Urothelium cell line (cell line): ENCODE measurements at regions not wholly inside any gene's neighbourhood (a gene's known extent, or its start where the extent isn't known, plus 50 kb on each side); places are given as distances from the start of the nearest gene placed in this dataset.
A peak's percentile ranks its signal among the peaks of the same experiment; 100 is the strongest.
"Not testable (repeated sequence)": the region's sequence is repeated elsewhere in the genome, so short reads cannot be mapped to it uniquely, and the experiment has no call there.

ENCODE experiments used
- DNase-seq: peaks from one replicate; pipeline ENCODE4 v3.0.0; 2011; ENCODE audit warnings: low spot score, mixed read lengths
- FAIRE-seq: peaks from 2 replicates; lab custom pipeline; 2011; peaks lifted over from hg19 to GRCh38; lab: Jason Lieb, UNC

DNA sequence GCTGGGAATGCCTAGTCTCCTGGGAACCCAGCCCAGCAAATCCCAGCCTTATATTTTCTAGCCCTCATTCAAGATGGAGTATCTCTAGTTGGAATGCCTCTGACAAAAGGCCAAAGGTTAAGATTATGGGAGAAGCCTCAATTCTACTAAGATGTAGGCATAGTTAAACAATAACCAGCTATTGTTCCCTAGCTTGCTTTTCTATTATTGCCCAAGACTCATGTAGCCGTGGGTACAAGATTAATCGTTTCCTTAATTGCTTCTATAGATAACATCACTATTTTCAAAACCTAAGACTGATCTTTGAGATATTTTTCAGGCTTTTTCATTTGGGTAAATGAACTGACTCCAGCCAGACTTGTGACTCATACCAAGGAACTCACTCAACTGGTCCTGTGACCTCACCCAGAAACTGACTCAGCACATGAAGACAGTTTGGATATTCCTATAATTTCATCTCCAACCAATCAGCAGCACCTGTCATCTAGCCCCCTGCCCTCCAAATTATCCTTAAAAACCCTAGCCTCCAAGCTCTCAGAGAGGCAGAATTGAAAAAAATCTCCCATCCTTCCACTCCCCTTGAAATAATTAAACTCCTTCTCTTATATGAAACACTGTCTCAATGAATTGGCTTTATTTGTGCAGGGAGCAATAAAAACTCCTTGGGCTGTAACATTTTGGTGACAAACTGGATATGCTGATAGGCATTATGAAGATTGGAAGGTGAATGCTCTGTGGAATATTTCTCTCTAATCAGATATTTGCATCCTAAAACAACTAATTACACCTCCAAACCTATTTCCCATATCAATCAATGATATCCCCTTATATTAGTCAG lies 589.0 kb downstream of the C12orf50 start:
- DNase-seq (peak; percentile 33), FAIRE-seq (no peak)

DNA sequence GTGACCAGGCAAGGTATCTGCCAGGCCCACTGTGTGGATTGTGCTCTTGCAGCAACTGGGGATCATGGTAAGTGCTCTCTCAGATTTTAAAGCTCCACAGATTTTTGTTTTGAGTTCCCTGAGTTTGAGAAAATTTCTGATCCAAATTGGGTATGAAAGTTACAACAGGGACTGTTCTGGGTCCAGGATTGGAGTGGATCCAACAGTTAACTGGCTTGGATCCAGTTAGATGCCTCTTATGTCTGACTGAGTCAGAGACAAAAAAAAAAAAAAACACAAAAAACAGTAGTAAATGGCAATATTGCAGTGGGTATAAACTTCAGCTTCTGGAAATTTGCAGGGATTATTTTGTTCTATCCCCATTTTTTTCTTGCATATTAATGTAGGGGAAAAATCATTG lies 598.8 kb downstream of the C12orf50 start:
- FAIRE-seq (no peak), DNase-seq (no peak)

DNA sequence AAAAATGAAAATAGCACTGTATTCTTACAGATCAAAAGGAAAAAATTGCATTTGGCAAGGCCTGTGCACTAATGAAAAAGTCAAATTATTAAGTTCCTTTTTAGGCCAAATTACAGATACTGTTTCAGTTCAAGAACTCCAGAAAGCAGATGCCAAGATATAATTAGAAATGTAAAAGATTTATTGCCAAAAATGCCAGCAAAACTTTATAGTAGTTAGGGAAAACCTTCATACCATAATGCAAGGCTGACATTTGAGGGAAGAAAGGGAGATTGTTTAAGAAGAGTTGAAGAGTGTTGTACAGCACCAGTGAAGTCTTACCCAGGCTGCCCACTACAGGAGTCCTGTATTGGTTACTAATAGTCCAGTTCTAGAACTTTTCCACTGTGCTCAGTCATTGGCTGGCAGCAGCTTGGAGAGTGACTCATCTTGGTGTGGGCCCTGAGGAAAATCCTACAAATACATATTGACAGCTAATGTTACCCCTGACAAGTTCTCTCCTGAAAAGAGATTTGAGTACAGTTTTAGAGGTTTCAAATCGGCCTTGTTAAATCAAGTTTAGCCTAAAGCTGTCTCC lies 600.4 kb downstream of the C12orf50 start:
- no peak for FAIRE-seq
- peak; percentile 10 for DNase-seq

DNA sequence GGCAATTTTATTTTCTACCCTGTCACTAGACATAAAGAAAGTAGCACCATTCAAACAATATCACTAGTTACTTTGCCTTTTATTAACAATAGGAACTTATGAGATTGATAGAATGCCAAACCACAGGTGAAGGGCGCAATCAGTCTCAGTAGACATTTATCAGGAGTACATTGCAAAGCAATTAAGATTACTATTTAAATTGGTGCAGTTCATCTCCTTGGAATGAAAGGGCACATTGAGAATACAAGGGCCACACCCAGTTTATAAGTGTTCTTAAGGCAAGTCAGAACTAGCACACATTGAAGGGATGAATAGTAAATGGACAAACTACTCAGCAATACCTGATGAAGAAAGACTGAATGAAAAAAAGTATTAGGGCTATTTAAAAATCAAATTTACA lies 601.4 kb downstream of the C12orf50 start:
- FAIRE-seq (no peak), DNase-seq (no peak)

DNA sequence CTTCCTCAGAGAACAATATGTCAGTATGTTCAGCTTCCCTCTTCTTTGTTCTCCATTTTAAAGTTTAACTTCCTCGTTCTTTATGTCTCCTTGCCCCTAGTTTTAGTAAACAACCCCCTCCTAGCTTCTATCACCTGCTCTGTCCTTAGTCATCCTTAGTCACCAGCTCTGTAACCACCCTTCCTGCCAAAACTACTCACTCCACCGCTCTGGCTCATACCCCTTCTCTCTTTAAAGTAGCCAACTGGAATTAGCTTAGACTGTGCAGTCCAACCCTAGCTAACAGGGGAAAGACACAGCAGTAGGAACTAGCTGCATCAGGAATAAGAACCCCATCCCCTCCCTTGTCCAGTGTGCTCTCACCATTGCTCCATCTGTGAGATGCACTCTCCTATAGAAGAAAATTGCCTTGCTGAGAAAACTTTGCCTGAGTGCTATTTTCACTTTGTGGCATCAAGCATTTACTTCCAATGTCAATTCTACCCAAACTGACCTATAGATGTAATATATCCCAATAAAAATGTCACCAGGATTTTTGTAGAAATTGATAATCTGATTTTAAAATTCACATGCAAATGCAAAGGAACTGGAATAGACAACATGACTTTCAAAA lies 603.2 kb downstream of the C12orf50 start:
- DNase-seq = peak; percentile 9
- no peak for FAIRE-seq

DNA sequence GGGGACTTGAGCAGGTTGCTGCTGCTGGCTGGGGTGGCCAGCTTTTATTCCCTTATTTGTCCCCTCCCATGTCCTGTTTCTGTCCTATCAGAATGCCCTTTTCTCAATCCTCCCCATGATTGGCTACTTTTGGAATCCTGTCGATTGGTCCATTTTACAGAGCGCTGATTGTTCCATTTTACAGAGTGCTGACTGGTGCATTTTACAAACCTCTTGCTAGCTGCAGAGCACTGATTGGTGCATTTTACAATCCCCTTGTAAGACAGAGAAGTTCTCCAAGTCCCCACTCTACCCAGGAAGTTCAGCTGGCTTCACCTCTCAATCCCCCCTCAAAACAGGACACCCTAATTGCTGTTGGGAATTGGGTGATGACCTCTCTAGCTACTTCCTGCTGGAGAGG lies 608.0 kb downstream of the C12orf50 start:
- not testable (repeated sequence) for FAIRE-seq, DNase-seq

DNA sequence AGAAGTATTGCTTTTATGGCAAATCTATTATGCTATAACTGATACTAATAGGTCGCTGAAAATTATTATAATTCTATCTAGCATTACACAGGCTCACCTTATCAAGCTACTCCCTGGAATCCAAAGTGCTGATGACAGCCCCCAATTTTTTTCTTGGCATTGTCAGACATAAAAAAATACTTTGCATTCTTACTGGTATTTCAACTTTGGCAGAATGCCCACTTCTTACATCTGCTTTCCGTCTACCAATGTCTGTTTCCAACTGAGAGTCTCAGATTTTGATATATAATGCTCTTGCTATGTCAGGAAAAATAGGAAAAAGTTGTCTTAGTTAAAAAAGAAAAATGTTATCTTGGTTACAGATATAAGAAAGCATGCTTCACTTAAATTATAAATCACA lies 615.4 kb downstream of the C12orf50 start:
- FAIRE-seq (no peak), DNase-seq (peak; percentile 14)

DNA sequence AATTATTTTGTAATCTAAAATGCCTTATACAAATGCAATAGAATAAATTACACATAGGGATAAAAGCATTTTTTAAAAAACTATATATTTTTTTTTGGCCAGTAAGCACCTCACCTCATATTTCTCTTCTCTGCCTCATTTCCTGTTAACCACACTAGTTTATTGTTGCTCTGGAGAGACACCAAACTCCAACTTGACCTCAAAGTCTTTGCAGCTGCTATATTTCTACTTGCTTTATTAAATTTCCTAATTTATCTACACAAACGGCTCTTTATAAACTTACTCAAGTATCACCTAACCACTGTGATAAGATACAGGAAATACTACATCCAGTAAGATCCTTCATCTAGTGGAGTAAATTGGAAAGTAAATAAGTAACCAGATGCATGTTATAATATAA lies 622.3 kb downstream of the C12orf50 start:
- no peak for FAIRE-seq
- DNase-seq = no peak

DNA sequence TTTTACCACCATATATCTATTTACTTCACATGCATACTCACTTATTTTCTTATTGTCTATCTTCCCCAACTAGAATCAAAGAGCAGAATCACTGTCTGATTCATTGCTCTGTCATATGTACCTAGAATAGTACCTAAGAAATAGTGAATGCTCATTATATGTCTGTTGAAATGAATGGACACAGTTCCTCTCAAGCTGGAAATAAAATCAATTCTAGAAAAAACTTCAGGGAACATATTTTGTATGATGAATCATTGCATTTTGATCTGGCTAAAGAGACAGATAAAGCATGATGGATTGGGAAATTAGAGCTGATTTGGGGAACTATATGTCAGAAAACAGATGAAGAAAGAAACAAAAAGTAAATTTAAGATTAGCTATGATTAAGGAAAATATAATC lies 623.3 kb downstream of the C12orf50 start:
- FAIRE-seq = no peak

DNA sequence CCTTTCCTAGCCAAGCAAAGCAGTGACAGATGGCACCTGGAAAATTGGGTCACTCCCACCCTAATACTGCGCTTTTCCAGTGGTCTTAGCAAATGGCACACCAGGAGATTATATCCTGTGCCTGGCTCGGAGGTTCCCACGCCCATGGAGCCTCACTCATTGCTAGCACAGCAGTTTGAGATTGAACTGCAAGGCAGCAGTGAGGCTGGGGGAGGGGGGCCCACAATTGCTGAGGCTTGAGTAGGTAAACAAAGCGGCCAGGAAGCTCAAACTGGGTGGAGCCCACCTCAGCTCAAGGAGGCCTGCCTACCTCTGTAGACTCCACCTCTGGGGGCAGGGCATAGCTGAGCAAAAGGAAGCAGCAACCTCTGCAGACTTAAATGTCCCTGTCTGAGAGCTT lies 635.0 kb downstream of the C12orf50 start:
- not testable (repeated sequence) for DNase-seq, FAIRE-seq

More for the DNA sequence above, 623.3 kb downstream of the C12orf50 start:
- no peak for DNase-seq

DNA sequence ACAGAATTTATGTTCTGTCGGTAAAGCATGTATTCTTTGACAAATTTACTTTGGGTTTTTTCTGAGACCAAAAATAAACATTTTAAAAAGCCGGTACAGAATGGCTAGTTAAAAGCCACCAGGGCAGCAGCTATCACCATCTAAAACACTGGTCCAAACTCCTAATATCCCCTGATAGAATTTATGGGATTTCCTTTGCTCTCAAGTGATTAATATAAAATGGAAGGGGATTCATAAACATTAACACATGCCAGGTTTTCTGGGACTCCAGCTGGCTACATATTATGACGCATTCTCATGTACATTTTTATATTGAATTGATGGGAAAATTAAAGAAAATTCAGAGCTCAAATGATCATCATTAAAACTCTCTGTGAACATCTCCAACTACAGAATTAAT lies 640.8 kb downstream of the C12orf50 start:
- FAIRE-seq (no peak), DNase-seq (no peak)

DNA sequence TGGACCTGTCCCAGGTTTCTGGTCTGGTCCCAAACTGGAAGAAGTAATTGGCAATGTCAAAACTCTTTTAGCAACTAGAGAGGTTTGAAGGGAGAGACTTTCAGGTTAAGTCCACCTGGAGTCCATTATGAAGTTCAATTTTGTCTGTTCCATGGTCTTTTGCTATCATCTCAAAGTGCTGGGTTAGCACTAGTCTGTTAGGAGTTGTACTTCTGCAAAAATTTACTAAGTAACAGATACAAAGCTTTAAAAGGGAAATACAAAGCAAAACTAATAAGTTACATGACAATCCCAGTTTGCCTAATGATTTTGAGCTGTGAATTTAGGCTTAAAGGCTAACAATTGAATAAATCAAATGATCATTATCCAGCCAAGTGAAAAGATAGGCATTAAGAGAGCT lies 643.9 kb downstream of the C12orf50 start:
- DNase-seq (no peak), FAIRE-seq (no peak)

DNA sequence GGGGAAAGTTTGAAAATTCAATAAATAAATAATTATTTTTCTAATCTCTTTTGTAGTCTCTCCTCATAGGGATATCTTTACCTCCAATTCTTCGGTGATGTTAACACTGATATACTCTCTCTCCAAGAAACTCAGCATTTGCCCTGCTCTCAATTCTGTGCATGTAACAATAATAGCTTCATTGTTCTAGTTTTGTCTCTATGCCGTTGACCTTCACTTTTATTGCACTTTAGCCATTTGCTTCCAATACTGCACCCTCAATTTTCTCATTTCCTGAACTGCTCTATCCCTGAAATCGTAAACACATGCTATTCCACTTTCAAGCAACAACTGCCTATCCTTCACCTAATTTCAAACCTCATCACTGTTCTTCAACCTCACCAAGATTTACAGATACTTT lies 645.0 kb downstream of the C12orf50 start:
- FAIRE-seq (no peak), DNase-seq (no peak)

DNA sequence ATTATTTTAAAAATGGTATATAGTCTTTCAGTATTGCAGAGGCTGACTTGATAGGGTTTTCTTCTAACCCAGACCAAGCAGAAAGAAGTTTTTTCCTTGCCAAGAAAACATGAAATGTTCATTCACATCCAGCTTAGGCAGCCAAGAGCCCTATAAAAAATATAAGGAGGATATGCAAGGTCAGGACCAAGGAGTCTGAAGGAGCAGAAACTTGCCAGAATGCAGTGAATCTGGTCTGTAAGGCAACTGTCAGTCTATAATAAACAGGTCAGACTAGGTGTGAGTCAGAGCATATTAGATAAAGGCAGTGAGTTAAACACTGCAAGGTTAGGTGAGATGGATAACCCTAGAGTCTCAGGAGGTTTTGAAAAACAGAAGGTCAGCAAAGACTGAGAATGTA lies 645.5 kb downstream of the C12orf50 start:
- DNase-seq (peak; percentile 0), FAIRE-seq (no peak)

DNA sequence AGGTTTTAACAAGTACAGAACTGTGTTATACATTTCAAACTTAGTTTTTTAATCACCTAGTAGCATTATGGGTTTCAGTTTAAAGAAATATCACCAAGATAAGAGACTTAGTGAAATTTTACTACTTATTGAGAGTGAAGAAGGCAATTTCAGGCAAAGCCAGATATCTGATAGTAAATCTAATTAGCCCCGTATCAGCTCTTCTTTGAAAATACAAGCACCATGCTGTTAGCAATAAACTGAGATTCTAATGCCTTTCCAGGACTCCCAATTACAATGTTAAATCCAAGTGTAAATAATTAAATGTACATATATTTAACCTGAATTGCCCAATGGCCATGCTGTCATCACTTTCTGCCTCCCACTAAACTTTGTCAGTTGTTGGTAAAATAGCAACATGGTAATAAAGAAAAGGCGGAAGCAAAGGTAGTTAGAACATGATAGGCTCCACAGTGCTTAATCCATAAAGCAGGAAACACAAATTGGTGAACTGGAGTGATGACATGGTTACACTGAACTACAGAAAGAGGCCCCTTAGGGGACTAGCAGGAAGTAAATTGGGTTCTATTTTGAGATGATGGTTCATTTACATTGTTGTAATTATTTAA lies 646.1 kb downstream of the C12orf50 start:
- no peak for FAIRE-seq
- DNase-seq = no peak

DNA sequence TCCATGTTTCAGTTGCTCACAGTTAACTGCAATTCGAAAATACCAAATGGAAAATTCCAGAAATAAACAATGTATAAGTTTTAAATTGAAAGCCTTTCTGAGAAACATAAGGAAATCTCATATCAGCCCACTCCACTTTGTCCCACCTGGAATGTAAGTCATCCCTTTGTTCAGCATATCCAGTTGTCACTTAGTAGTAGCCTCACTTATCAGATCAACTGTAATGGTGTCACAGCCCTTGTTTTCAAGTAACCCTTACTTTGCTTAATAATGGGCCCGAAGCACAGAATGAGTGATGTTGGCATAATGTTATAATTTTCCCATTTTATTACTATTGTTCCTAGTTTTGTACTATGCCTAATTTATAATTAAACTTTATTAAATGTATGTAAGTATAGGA lies 646.8 kb downstream of the C12orf50 start:
- no peak for DNase-seq
- FAIRE-seq = no peak

DNA sequence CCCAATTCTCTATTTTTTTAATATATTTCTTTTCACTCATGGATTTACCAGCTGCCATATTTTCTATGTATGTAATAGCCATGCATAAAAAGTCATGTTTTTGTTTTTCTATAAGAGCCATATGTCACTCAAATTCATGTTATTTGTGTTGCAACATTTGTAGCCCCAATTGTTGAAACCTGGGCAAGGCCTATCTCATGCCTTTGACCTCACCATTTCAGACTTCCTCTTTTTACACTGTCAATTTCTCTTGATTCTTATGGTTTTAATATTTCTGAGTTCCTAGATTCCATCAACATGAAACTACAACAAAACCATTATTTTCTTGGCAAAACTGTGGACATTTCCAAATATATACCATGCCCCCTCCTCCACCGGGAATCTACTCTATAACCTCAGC lies 647.5 kb downstream of the C12orf50 start:
- no peak for FAIRE-seq
- DNase-seq = no peak

DNA sequence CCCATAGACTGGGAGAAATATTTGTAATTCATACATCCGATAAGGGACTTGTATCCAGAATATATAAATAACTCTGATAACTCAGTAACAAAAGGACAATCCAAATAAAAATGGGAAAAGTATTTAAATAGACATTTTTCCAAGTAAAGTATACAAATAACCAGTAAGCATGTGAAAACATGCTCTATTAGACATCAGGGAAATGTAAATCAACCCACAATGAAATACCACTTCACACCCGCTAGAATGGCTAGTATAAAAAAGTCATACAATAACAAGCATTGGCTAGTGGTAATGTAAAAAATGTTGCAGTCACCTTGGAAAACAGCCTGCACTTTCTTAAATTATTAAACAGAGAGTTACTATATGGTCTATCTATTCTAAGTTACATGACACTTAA lies 650.7 kb downstream of the C12orf50 start:
- no peak for DNase-seq
- no peak for FAIRE-seq

DNA sequence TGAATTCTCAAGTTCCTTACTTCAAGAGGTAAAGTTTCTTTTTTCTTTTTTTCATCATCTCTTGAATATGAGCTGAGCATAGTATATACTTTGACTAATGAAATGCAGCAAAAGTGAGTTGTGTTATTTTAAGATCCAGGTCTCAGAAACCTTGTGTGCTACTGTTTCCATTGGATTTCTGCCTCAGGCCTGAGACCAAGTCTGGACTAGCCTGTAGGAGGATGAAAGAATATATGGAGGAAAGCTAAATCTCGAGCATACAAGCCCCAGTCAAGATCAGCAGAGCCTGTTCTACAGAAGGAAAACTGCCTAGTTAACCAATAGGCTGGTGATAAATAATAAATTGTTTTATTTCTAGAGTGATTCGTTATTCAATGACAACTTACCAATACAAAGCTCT lies 652.5 kb downstream of the C12orf50 start:
- FAIRE-seq (no peak), DNase-seq (no peak)

DNA sequence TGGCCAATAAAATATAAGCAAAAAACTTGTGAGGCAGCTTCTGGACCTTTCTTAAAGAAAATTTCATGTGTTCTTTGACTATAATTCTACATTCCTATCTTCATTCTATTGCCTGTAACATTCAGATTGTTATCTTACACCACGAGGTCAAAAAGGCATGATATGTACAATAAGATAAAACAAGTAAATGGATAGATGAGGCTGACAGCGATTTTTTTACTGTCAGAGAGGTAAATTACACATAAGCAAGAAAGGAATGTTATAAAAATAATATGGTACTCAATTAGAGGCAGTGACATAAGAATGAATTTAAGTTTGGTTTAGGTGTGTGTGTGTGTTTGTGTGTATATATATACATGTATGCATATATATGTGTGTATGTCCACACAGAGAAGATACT lies 660.0 kb downstream of the C12orf50 start:
- DNase-seq (no peak), FAIRE-seq (no peak)

DNA sequence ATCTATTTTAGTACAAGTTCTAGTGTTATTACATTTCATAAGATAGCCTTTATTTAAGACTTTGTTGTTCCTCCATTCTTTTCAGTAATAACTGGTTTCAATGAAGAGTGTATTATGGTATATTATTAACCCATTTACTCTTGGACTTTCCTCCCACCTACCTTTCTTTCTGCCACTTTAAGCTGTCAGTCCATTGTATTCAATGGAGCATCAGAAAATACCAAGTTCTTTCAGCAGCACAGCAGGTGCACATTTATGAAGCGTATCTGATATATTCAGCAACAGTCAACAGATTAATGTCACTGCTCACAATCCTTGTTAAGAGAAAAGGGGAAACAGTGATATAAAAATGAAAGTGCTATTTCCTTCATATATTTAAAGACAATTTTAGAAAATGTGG lies 660.9 kb downstream of the C12orf50 start:
- FAIRE-seq = no peak
- DNase-seq = no peak

DNA sequence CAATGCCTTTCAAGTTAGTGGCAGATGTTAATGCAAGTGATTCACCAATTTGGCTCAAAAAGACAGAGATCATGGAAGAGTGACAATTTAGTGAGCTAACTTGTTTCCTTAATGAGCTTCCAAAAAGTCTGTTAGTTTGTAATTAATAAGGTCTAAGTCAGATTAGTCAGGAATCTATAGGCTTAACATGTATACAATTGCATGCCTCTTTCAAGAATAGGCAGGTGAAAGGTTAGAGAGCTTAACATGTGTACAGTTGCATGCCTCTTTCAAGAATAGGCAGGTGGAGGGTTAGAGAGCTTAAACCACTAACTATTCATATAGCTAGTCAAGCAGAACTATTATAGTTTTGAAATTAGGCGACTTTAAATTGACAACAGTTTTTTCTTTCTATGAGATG lies 663.8 kb downstream of the C12orf50 start:
- FAIRE-seq (no peak), DNase-seq (no peak)
